Epithelial cell of proximal tubule (primary cell): ENCODE measurements at regions not wholly inside any gene's neighbourhood (a gene's known extent, or its start where the extent isn't known, plus 50 kb on each side); places are given as distances from the start of the nearest gene placed in this dataset.

Experiments used
- DNase-seq: peaks from one replicate; pipeline ENCODE4 v3.0.0-alpha.2; 2011; ENCODE audit warnings: low read depth
- H3K4me3 ChIP-seq: 2 replicates; pipeline ENCODE4 v1.5.1; 2011; ENCODE audit warnings: low read depth, mild to moderate bottlenecking, low read length
- TF ChIP-seq, protein P1 (sequence below): conservative IDR thresholded peaks from 2 replicates; pipeline ENCODE4 v1.5.1; 2012; ENCODE audit warnings: low read depth, mild to moderate bottlenecking, low read length

DNA sequence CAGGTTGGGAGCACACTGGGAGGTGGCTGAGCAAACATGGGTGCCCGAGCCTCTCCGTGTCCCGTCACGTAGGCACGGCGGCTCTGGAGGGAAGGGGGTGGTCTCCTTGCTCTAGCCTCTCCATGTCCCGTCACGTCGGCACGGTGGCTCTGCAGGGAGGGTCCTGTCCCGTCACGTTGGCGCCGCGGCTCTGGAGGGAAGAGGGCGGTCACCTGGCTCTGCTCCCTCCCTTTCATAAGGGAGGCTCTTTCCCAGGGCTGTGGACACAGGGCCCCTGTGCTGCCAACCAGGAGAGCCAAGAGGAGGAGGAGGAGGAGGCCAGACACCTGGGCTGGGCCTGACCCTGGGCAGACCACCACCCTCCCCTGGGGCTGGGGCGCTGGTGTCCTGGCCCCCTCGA, 1173.7 kb downstream of the BRD1 start:
- TF ChIP-seq, protein P1, sequence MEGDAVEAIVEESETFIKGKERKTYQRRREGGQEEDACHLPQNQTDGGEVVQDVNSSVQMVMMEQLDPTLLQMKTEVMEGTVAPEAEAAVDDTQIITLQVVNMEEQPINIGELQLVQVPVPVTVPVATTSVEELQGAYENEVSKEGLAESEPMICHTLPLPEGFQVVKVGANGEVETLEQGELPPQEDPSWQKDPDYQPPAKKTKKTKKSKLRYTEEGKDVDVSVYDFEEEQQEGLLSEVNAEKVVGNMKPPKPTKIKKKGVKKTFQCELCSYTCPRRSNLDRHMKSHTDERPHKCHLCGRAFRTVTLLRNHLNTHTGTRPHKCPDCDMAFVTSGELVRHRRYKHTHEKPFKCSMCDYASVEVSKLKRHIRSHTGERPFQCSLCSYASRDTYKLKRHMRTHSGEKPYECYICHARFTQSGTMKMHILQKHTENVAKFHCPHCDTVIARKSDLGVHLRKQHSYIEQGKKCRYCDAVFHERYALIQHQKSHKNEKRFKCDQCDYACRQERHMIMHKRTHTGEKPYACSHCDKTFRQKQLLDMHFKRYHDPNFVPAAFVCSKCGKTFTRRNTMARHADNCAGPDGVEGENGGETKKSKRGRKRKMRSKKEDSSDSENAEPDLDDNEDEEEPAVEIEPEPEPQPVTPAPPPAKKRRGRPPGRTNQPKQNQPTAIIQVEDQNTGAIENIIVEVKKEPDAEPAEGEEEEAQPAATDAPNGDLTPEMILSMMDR: no peak
- no peak for DNase-seq
- no peak overlapping the region for H3K4me3 ChIP-seq

GRCh38 chr22:48653306-48653705, 1174.4 kb downstream of the BRD1 start:
- DNase-seq: no peak
- no peak overlapping the region for H3K4me3 ChIP-seq
- TF ChIP-seq, protein P1: no peak

GRCh38 chr22:48652796-48653195, 1174.9 kb downstream of the BRD1 start:
- DNase-seq: no peak
- TF ChIP-seq, protein P1: no peak

DNA sequence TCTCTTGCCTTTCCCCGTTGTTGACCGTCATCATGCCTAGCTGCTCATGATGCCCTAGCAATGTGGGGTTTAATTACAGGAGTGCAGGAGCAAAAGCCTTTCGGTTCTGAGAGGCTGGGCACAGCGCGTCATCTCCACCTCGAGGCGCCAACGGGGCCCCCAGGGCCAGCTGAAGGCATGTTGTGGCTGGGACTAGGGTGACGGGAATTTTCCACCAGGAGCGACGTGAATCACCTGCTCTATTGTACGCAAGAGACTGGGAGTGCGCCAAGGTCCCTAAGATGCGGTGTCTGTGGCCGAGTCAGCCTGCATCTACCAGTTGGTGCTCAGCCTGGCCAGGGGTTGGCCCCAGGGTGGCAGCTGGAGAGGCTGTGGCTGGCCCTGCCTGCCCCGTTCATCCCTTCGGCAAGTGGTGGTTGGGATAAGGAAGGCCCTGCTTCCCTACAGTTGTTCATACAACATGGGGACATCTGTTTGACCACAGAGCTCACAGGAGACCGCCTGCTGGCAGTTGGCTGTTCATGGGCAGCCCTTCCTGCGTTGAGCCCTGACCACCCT, 1175.6 kb downstream of the BRD1 start:
- DNase-seq: no peak
- TF ChIP-seq, protein P1: no peak
- no peak overlapping the region for H3K4me3 ChIP-seq

More at GRCh38 chr22:48652796-48653195, 1174.9 kb downstream of the BRD1 start:
- no peak overlapping the region for H3K4me3 ChIP-seq

DNA sequence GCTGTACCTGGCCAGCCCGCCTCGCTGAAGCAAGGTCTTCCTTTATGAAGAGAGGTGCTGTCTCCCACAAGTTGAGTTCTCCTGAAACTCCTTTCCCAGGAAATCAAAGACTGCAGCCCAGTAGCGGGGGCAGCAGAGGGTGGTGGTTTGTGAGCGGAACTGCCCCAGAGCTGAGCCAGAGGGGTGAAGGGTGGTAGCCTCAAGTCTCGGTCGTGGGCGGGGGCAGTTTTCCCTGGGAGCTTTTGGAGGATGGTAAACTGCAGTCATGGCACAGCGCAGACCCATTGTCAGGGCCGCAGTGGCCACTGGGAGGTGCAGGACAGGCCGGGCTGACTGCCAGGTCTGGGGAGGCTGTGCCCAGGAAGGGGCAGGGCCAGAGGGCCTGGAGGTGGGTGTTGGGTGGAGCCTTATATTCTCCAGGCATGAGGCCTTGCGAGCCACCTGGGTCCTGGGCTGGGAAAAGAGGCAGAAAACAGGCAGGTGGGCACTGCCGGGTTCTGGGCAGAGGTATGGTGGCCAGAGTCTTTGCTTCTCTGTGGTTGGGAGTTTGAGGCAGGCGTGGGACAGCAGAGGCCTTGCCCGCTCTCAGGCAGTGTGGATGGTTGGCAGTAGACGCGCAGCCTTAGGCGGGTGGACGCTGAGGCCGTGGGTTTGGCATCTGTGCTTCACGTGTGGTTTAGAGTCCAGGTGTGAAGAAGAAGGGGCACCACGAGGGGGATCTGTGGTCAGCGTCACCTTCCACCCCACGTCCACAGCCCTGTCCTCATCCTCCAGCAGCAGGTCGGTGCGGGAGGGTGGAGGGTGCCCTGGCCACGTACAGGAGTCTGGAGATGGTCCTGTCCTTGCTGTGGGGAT, 1176.4 kb downstream of the BRD1 start:
- H3K4me3 ChIP-seq: no peak overlapping the region
- no peak for DNase-seq
- TF ChIP-seq, protein P1: no peak

- DNase-seq: no peak
- no peak overlapping the region for H3K4me3 ChIP-seq
- TF ChIP-seq, protein P1: no peak
Observed at GRCh38 chr22:48650323-48651035, 1177.2 kb downstream of the BRD1 start.
